ENCODE measurements at regions not wholly inside any gene's neighbourhood (a gene's known extent, or its start where the extent isn't known, plus 50 kb on each side); places are given as distances from the start of the nearest gene placed in this dataset.

DNA sequence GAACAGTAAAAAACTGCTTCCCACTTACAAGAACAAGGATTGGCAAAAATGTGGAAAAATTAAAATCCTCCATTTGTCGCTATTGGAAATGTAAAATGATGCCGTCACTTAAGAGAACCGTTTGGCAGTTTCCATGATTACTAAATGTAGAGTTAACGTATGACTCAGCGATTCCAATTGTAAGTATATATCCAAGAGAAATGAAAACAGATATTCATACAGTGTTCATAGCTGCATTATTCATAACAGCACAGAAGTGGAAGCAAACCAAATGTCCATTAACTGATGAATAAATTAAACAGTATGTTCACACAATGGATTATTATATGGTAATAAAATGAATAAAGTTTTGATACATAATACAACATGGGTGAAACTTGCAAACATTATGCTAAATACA is 971.0 kb downstream of the AMY1C start:
- TF ChIP-seq, protein P1, sequence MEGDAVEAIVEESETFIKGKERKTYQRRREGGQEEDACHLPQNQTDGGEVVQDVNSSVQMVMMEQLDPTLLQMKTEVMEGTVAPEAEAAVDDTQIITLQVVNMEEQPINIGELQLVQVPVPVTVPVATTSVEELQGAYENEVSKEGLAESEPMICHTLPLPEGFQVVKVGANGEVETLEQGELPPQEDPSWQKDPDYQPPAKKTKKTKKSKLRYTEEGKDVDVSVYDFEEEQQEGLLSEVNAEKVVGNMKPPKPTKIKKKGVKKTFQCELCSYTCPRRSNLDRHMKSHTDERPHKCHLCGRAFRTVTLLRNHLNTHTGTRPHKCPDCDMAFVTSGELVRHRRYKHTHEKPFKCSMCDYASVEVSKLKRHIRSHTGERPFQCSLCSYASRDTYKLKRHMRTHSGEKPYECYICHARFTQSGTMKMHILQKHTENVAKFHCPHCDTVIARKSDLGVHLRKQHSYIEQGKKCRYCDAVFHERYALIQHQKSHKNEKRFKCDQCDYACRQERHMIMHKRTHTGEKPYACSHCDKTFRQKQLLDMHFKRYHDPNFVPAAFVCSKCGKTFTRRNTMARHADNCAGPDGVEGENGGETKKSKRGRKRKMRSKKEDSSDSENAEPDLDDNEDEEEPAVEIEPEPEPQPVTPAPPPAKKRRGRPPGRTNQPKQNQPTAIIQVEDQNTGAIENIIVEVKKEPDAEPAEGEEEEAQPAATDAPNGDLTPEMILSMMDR (IDR thresholded peaks at IDR 0.05; ENCODE audit: low read length) = no peak
- TF ChIP-seq EZH2 (optimal IDR thresholded peaks at IDR 0.05; ENCODE audit: low read depth, low read length) (no peak), EZH2phosphoT487 (IDR thresholded peaks at IDR 0.05; ENCODE audit: low read length) (no peak)

All from MM.1S (cell line).